GM18868 (cell line): ENCODE measurements at regions not wholly inside any gene's neighbourhood (a gene's known extent, or its start where the extent isn't known, plus 50 kb on each side); places are given as distances from the start of the nearest gene placed in this dataset.
"Not testable (repeated sequence)": the region's sequence is repeated elsewhere in the genome, so short reads cannot be mapped to it uniquely, and the experiment has no call there.

Source experiments
- ATAC-seq: cut with Tn5 transposase; IDR thresholded peaks from one replicate; pipeline ENCODE4 v1.9.1; 2021; ENCODE audit warnings: mild to moderate bottlenecking, moderate library complexity; ENCODE audit not compliant: unreplicated experiment

- not testable (repeated sequence) for ATAC-seq
These were observed 313.4 kb downstream of the PTPRU start for GRCh38 chr1:29549728-29550118.

GRCh38 chr1:29549001-29549400 lies 312.7 kb downstream of the PTPRU start:
- no peak for ATAC-seq

GRCh38 chr1:29548091-29548490 lies 311.8 kb downstream of the PTPRU start:
- ATAC-seq, result no peak

DNA sequence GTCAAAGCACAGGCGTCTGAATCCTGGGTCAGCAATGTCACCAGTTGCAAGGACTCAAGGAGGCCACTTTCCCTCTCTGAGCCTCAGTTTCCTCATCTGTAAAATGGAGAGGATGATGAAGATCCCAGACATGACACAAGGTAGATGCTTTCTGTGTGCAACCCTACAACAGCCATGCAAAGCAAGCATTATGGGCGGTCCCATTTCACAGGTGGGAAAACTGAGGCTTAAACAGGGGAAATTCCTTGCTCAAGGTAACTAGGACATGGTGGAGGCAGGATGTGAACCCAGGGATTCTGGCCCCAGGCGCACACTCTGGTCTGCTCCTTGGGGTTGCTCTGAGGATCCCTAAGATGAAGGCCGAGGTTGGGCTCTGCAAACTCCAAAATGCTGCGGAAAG lies 311.0 kb downstream of the PTPRU start:
- no peak for ATAC-seq

DNA sequence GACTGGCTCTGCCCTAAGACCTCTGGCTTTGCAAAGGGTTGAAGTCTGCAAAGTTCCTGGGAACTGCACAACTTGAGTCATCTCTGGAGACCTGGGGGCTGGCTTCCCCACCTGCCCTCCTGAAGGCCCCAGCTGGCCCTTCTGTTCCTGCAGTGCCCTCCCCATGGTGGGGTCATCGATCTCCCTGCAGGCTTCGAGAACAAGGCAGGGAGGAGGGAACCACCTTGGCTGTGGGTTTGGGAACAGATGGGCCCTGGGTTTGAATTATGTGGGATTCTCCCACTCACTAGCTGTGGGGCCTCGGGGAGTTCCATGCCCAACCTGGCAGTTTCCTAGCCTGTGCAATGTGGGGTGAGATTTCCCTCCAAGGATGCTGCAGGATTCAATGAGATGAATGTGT lies 310.2 kb downstream of the PTPRU start:
- no peak for ATAC-seq

GRCh38 chr1:29544406-29544805 lies 308.1 kb downstream of the PTPRU start:
- ATAC-seq, result no peak

- no peak for ATAC-seq
These were observed 307.3 kb downstream of the PTPRU start for GRCh38 chr1:29543586-29543985.

GRCh38 chr1:29542548-29542947 lies 306.2 kb downstream of the PTPRU start:
- ATAC-seq, result no peak

GRCh38 chr1:29541631-29542030 lies 305.3 kb downstream of the PTPRU start:
- ATAC-seq, result no peak

DNA sequence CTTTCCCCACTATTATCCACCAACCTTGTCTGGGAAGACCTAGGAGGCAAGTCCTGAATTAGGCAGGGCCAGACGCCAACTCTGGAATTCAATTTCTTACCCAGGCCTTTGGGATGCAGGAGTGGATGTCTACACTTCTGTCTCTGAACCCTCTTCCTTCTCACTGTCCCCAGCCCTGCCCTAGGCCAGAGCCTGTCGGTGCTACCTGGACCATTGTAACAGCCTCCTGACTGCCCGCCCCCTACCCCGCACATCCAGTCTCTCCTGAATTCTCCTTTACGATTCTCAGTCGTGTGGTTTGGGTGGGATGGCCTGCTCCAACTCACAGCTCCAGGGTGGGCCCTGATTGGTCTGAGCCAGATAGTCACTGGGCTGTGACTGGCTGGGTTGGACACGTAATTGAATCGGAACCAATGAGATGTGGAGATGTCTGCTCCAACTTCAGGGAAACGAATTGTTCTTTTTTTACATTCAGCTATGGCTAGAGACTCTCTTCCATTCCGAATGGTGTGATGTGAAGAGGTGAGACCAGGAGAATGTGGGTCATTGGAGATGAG lies 304.6 kb downstream of the PTPRU start:
- no peak for ATAC-seq

GRCh38 chr1:29539971-29540370 lies 303.6 kb downstream of the PTPRU start:
- ATAC-seq, result no peak

DNA sequence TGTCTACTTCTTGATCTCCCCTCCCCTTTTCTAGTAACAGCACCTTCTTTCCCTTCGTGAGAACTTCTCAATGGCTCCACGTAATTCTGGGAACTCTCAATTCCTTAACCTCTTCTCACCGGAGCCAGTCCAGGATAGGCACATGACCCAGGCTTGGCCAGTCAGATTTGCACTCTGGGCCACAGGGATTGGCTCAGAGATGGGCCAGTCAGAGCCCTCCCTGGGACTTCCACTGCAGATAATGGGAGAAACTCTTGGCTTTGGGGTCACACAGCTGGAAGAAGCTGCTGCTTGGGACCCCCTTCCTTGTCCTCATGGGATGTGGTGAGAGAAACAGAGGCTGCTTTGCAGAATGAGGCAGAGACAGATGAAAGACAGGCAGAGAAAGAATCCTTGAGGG lies 302.3 kb downstream of the PTPRU start:
- no peak for ATAC-seq

GRCh38 chr1:29532751-29533150 lies 296.4 kb downstream of the PTPRU start:
- no peak for ATAC-seq

- no peak for ATAC-seq
These were observed 296.0 kb downstream of the PTPRU start for GRCh38 chr1:29532285-29532684.

- ATAC-seq, result no peak
These were observed 295.3 kb downstream of the PTPRU start for GRCh38 chr1:29531596-29531995.

DNA sequence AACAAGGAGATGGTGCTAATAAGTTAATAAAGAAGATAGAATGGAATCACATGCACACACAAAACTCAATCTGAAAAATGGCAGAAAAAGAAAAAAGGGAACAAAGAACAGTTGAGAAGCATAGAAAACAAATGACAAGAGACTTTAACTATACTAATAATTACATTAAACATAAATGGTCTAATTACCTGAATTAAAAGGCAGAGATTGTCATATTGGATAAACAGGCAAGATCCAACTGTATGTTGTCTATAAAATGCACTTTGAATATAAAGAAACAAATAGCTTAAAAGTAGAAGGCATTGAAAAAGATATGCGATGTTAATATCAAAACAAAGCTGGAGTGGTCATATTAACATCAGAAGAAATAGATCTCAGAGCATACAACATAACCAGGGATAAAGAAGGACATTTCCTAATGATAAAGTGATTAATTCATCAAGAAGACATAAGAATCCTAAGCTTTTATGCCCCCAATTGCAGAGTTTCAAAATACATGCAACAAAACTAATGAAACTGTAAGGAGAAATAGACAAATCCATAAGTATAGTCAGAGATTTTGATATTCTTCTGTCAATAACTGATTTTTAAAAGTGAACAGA lies 293.5 kb downstream of the PTPRU start:
- no peak for ATAC-seq

DNA sequence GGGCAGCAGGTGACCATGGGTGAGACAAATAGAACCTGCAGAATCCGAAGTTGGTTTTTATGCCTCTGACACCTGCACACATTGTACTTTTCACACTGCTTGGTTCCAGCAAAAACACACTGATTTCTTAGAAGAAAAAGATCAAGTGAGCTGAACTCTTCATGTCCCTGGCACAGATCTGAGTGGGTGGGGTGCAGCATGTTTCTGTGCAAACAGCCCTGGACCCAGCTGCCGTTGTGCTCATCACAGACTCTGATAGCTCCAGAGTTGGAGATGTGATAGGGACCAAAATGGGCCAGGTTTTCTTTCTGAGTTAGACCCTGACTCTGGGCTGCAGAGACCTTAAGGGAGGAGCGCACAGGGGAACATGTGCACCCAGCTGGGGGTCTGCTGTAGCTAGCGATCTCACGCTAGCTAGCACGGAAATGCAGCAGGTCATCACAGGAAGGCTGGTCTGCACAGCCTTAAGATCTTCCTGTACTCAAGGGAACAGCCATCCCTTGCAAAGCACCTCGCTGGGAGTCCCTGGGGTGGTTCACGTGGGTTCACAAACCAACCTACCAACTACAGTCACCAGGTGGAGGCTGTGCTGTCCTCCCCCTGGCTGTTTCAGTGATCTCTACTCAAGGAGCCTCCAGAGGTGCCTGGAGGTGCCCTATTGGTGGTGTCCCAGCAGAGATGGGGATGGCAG lies 291.1 kb downstream of the PTPRU start:
- ATAC-seq, result no peak

DNA sequence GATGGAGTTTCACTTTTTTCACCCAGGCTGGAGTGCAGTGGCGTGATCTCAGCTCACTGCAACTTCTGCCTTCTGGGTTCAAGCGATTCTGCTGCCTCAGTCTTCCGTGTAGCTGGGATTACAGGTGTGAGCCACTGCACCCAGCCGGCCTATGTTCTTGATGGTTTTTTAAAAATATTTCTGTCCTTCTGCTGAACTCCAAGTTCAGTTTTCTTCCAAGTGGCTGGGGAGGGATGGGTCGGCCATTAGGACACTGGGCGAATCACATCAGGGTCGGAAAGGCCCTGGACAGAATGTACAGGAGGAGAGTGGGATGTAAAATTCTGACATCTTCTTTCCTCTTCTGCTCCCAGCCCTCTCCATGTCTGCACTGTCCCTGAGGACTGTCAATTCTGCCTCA lies 289.6 kb downstream of the PTPRU start:
- ATAC-seq, result no peak

DNA sequence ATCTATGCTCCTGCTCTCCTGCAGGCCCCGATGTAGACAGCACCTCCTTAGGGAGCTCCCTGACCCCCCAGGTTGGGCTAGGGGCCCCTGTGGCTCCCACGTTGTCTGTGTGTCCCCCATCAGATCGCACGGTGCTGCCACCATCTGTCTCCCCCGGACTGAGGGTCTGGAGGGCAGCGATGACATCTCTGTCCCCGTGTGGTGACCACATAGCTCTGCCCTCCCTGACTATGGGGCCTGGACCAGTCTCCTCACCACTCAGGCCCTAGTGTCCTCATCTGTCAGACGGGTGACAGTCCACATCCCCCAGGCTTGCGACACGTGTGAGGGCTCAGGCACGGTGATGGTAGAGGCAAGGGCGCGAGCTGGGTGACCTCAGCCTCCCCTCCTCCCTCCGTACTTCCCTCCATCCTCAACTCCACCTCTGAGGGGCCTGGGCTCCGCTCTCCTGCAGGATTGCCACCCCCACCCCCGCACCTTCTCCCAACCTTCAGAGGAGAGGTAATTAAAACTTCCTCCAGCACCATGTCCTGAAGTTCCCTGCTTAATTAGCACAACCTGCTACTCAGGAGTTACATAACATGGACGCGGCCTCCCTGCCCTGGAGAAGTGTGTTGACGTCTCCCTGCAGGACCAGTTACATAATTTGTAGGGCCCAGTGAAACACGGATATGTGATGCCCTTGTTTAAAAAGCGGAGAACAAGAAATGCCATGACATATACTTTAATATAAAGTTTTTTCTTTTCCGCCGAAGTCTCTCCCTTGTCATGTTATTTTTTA lies 288.2 kb downstream of the PTPRU start:
- no peak for ATAC-seq

DNA sequence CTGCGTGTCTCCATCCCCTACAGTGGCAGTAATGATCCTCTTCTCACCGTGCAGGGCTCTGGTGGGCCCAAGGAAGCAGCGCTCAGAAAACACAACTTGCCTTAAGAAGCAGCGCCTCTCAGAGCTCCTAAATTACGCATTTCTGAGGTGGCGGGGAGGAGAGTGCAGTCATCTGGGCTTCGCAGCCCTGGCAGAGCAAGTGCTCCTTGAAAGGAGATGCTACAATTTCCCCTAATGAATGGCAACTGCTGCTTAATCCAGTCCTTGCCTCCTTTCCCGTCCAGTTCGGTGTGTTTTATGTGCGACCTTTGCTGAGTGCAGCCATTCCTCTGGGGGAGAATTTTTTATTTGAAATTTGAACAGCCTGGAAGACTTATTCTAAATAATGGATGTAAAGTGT lies 287.3 kb downstream of the PTPRU start:
- ATAC-seq, result no peak

- ATAC-seq, result no peak
These were observed 286.8 kb downstream of the PTPRU start for GRCh38 chr1:29523136-29523535.
